ENCODE measurements at regions not wholly inside any gene's neighbourhood (a gene's known extent, or its start where the extent isn't known, plus 50 kb on each side); places are given as distances from the start of the nearest gene placed in this dataset.

DNA sequence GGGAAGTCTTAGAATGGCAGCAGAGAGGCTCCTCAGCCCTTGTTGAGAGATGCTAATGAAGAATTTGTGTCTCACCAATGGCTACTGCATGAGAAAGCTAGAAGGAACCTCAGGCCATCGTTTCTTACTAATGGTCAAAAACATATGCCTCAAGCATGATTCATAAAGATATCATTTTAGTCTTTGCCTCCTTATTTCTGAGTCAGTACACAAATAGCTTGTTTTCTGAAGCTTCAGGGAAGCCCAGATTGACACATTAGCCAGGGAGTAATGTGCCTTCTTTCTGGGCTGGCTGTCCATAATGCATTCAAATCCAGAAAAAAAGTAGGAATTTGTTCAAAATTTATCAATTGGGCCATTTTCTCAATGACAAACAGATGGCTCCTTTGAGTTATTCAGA lies 169.4 kb upstream of the ZBED5 start:
- TF ChIP-seq, protein P1, sequence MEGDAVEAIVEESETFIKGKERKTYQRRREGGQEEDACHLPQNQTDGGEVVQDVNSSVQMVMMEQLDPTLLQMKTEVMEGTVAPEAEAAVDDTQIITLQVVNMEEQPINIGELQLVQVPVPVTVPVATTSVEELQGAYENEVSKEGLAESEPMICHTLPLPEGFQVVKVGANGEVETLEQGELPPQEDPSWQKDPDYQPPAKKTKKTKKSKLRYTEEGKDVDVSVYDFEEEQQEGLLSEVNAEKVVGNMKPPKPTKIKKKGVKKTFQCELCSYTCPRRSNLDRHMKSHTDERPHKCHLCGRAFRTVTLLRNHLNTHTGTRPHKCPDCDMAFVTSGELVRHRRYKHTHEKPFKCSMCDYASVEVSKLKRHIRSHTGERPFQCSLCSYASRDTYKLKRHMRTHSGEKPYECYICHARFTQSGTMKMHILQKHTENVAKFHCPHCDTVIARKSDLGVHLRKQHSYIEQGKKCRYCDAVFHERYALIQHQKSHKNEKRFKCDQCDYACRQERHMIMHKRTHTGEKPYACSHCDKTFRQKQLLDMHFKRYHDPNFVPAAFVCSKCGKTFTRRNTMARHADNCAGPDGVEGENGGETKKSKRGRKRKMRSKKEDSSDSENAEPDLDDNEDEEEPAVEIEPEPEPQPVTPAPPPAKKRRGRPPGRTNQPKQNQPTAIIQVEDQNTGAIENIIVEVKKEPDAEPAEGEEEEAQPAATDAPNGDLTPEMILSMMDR (IDR thresholded peaks at IDR 0.05), result no peak
- no peak for TF ChIP-seq POLR2AphosphoS5 (IDR thresholded peaks at IDR 0.05)
